ENCODE measurements at regions not wholly inside any gene's neighbourhood (a gene's known extent, or its start where the extent isn't known, plus 50 kb on each side); places are given as distances from the start of the nearest gene placed in this dataset.

DNA sequence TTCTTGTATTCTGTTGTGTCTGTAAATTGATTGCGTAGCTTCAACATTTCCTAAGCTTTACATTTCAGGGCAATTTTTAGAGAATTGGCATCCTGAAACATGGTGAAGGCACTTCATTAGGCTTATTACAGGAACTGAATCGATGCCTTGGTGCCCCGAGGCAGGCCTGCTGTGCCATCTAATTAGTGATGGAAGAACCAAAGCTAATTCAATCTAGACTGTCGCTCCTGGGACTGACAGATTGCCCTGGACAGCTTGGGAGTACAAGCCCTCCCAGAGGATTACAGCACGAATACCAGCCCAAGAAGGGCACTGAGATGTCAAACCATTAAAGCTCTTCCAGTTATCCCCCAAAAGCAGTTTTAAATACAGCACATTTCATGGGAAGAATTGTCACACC, 243.2 kb upstream of the ZC3H12C start:
- no peak for TF ChIP-seq POLR2A (IDR thresholded peaks at IDR 0.05; ENCODE audit: extremely low read depth, insufficient read length)
- TF ChIP-seq, protein P1, sequence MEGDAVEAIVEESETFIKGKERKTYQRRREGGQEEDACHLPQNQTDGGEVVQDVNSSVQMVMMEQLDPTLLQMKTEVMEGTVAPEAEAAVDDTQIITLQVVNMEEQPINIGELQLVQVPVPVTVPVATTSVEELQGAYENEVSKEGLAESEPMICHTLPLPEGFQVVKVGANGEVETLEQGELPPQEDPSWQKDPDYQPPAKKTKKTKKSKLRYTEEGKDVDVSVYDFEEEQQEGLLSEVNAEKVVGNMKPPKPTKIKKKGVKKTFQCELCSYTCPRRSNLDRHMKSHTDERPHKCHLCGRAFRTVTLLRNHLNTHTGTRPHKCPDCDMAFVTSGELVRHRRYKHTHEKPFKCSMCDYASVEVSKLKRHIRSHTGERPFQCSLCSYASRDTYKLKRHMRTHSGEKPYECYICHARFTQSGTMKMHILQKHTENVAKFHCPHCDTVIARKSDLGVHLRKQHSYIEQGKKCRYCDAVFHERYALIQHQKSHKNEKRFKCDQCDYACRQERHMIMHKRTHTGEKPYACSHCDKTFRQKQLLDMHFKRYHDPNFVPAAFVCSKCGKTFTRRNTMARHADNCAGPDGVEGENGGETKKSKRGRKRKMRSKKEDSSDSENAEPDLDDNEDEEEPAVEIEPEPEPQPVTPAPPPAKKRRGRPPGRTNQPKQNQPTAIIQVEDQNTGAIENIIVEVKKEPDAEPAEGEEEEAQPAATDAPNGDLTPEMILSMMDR (IDR thresholded peaks at IDR 0.05; ENCODE audit: low read depth, low read length) = no peak
